Smooth muscle cell (in vitro differentiated cells): ENCODE measurements at regions not wholly inside any gene's neighbourhood (a gene's known extent, or its start where the extent isn't known, plus 50 kb on each side); places are given as distances from the start of the nearest gene placed in this dataset.

ENCODE experiments used
- DNase-seq: peaks from one replicate; lab custom pipeline; 2025; ENCODE audit not compliant: unreplicated experiment; lab: John Stamatoyannopoulos, UW
- H2AFZ ChIP-seq: fragments of 200-600 bp; sonication (generic); 2 replicates; pipeline ENCODE4 v1.6.0; 2016; ENCODE audit warnings: antibody characterized with exemption, low read depth, mild to moderate bottlenecking
- H3F3A ChIP-seq: fragments of 200-600 bp; sonication (generic); 2 replicates; pipeline ENCODE4 v1.6.0; 2017; ENCODE audit warnings: antibody characterized with exemption, low read depth
- H3K27ac ChIP-seq: fragments of 200-600 bp; sonication (generic); 2 replicates; pipeline ENCODE4 v1.5.1; 2016; ENCODE audit warnings: low read depth, mild to moderate bottlenecking
- H3K27me3 ChIP-seq: fragments of 200-600 bp; sonication (generic); 2 replicates; pipeline ENCODE4 v1.6.1; 2016; ENCODE audit warnings: low read depth, mild to moderate bottlenecking
- H3K36me3 ChIP-seq: fragments of 200-600 bp; sonication (generic); 2 replicates; pipeline ENCODE4 v1.5.1; 2016; ENCODE audit warnings: low read depth
- H3K4me1 ChIP-seq: fragments of 200-600 bp; sonication (generic); 2 replicates; pipeline ENCODE4 v1.5.1; 2016; ENCODE audit warnings: low read depth
- H3K4me2 ChIP-seq: fragments of 200-600 bp; sonication (generic); 2 replicates; pipeline ENCODE4 v1.6.0; 2016; ENCODE audit warnings: mild to moderate bottlenecking
- H3K4me3 ChIP-seq: fragments of 200-600 bp; sonication (generic); 2 replicates; pipeline ENCODE4 v1.5.1; 2016; ENCODE audit warnings: mild to moderate bottlenecking
- H3K79me2 ChIP-seq: fragments of 200-600 bp; sonication (generic); 2 replicates; pipeline ENCODE4 v1.6.0; 2016; ENCODE audit warnings: low read depth, mild to moderate bottlenecking
- H3K9ac ChIP-seq: fragments of 200-600 bp; sonication (generic); 2 replicates; pipeline ENCODE4 v1.6.0; 2016; ENCODE audit warnings: low read depth
- H3K9me3 ChIP-seq: fragments of 200-600 bp; sonication (generic); replicated peaks from 2 replicates; pipeline ENCODE4 v1.5.1; 2016; ENCODE audit warnings: low read depth
- H4K20me1 ChIP-seq: fragments of 200-600 bp; sonication (generic); 2 replicates; pipeline ENCODE4 v1.6.0; 2016; ENCODE audit warnings: low read depth
- WGBS: methylation state at CpG from one replicate; pipeline ENCODE4 v1.1.7; 2016; ENCODE audit warnings: low lambda C conversion rate; 5-methylcytosine and 5-hydroxymethylcytosine counted together
- TF ChIP-seq, protein P1 (sequence below): fragments of 200-600 bp; sonication (generic); IDR thresholded peaks from 2 replicates; pipeline ENCODE4 v1.5.1; 2017; ENCODE audit warnings: borderline replicate concordance, mild to moderate bottlenecking, antibody characterized with exemption; ENCODE audit not compliant: insufficient read depth, poor library complexity, severe bottlenecking

DNA sequence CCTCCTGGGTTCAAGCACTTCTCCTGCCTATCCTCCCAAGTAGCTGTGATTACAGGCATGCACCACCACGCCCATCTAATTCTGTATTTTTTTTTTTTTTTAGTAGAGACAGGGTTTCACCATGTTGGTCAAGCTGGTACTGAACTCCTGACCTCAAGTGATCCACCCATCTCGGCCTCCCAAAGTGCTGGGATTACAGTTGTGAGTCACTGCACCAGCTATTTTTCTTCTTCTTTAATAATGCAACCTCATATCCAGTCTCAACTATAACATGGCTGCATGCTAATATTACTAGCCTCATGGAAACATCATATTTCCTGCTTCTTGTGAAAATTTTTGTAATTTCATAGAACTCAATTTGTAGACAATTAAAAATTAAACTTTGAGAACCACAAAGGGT is 706.5 kb downstream of the KCTD8 start:
- Histone ChIP-seq H4K20me1 (no peaks in the 10 kb centered on the region), H3K79me2 (no peaks in the 10 kb centered on the region), H3K4me3 (no peak overlapping the region), H3K4me2 (no peak overlapping the region), H3K36me3 (no peaks in the 10 kb centered on the region), H3K9ac (no peak overlapping the region), H3K9me3 (no peaks in the 10 kb centered on the region), H2AFZ (no peak overlapping the region), H3K27me3 (no peaks in the 10 kb centered on the region), H3K27ac (no peak overlapping the region), H3K4me1 (no peaks in the 10 kb centered on the region), H3F3A (no peaks in the 10 kb centered on the region)
- DNase-seq = no peak
- TF ChIP-seq, protein P1, sequence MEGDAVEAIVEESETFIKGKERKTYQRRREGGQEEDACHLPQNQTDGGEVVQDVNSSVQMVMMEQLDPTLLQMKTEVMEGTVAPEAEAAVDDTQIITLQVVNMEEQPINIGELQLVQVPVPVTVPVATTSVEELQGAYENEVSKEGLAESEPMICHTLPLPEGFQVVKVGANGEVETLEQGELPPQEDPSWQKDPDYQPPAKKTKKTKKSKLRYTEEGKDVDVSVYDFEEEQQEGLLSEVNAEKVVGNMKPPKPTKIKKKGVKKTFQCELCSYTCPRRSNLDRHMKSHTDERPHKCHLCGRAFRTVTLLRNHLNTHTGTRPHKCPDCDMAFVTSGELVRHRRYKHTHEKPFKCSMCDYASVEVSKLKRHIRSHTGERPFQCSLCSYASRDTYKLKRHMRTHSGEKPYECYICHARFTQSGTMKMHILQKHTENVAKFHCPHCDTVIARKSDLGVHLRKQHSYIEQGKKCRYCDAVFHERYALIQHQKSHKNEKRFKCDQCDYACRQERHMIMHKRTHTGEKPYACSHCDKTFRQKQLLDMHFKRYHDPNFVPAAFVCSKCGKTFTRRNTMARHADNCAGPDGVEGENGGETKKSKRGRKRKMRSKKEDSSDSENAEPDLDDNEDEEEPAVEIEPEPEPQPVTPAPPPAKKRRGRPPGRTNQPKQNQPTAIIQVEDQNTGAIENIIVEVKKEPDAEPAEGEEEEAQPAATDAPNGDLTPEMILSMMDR = no peak
- WGBS = 75% methylated on average over 2 of the region's 2 CpGs

DNA sequence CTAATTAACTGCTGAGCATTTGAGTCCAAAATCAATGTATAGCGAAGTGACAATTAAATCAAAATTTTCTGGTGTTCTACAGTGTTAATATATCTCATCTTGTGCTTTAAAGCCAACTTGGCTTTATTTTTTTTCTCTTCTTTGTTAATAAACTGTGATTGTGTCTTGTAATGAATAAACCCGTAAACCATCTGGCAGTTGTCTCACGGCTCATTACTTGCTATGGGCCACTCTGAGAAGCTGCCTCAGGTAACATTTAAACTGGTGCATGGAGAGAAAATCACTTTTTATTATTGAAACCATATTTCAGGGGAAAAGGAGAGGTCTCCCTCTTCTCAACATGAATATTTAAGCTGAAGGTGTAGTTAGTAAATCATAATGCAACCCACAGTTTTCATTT is 694.0 kb downstream of the KCTD8 start:
- Histone ChIP-seq H3K36me3 (no peaks in the 10 kb centered on the region), H3K79me2 (no peaks in the 10 kb centered on the region), H2AFZ (no peak overlapping the region), H3K27me3 (no peaks in the 10 kb centered on the region), H3K4me2 (no peak overlapping the region), H3K27ac (no peak overlapping the region), H3K4me1 (no peaks in the 10 kb centered on the region), H3F3A (no peaks in the 10 kb centered on the region), H3K9me3 (no peaks in the 10 kb centered on the region), H3K4me3 (no peak overlapping the region), H4K20me1 (no peaks in the 10 kb centered on the region), H3K9ac (no peak overlapping the region)
- WGBS = 88% methylated on average over 3 of the region's 3 CpGs
- DNase-seq = no peak
- TF ChIP-seq, protein P1 = no peak

DNA sequence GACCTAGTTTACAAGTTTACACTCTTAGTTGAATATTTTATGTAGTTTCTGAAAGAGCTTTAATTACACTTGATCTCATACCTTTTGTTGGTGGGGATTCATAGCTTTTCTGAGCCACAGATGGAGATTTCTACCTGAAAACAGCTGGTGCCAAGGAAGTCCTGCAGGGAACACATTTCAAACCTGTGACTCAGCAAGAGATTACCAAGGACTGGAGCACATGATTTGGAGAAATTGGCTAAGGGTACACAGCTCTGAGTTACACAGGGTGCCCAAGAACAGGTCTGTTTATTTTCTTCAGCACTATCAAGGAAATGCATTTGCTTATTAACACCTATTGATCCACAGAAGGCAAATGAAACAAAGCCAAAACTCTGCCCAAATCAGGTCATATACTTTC is 691.5 kb downstream of the KCTD8 start:
- Histone ChIP-seq H4K20me1 (no peaks in the 10 kb centered on the region), H3K36me3 (no peaks in the 10 kb centered on the region), H3K9me3 (no peaks in the 10 kb centered on the region), H3K79me2 (no peaks in the 10 kb centered on the region), H3K27ac (no peak overlapping the region), H3K9ac (no peak overlapping the region), H3K4me3 (no peak overlapping the region), H3K27me3 (no peaks in the 10 kb centered on the region), H2AFZ (no peak overlapping the region), H3K4me1 (no peaks in the 10 kb centered on the region), H3F3A (no peaks in the 10 kb centered on the region), H3K4me2 (no peak overlapping the region)
- DNase-seq = no peak
- TF ChIP-seq, protein P1 = no peak

DNA sequence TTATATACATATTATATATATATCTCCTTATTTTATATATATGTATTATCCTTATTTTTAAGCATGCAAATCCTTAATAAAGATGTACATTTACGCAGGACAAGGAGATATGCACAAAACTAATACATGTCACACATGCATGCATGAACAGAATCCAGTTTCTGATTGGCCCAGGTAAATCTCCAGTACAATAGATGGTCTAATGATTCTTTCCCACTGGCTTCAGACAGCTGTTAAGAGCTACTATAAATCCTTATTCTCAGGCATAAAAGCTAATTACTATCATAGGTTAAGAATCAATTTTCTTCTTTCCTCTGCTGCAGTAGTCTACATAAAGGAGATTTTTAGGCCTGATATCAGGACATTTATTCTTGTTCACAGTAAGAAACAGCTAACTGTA is 689.8 kb downstream of the KCTD8 start:
- Histone ChIP-seq H3K9me3 (no peaks in the 10 kb centered on the region), H3K4me3 (no peak overlapping the region), H3K9ac (no peak overlapping the region), H3K4me2 (no peak overlapping the region), H3F3A (no peaks in the 10 kb centered on the region), H3K27me3 (no peaks in the 10 kb centered on the region), H4K20me1 (no peaks in the 10 kb centered on the region), H3K36me3 (no peaks in the 10 kb centered on the region), H2AFZ (no peak overlapping the region), H3K27ac (no peak overlapping the region), H3K4me1 (no peaks in the 10 kb centered on the region), H3K79me2 (no peaks in the 10 kb centered on the region)
- no peak for DNase-seq
- 97% methylated on average over 1 of the region's 1 CpG for WGBS
- TF ChIP-seq, protein P1 = no peak
